ENCODE measurements at regions not wholly inside any gene's neighbourhood (a gene's known extent, or its start where the extent isn't known, plus 50 kb on each side); places are given as distances from the start of the nearest gene placed in this dataset.

- no peak for ATAC-seq
- no peaks in the 10 kb centered on the region for H3K27me3 ChIP-seq (ENCODE audit: control insufficient read depth in 2 of 2, insufficient read depth in 2 of 2, low read length in 2 of 2)
- in situ Hi-C loops (cut with MboI): no loop called here
- H3K9me1 ChIP-seq (ENCODE audit: control insufficient read depth, insufficient read depth, low read length): no peaks in the 10 kb centered on the region
- no peak overlapping the region for H3K4me2 ChIP-seq (ENCODE audit: insufficient read depth, low read length)
- no peak overlapping the region for H2AFZ ChIP-seq (ENCODE audit: low read depth, low read length)
- ChIA-PET POLR2A (interaction anchor here (0.7 kb wide), 1 partner anchor 211 kb away, joined by 3 read pairs; no protein-coding TSS in a partner anchor), CTCF (ENCODE audit: low intra/inter-chr PET ratio) (no interaction called here)
- H3K9me3 ChIP-seq (replicated peaks; ENCODE audit: control insufficient read depth, insufficient read depth, low read depth, low read length): no peaks in the 10 kb centered on the region
- WGBS (ENCODE audit: insufficient coverage, low coverage, missing lambda C conversion rate): 25% methylated on average over 3 of the region's 4 CpGs
- intact Hi-C loops (cut with micrococcal nuclease): no loop called here
- H3K79me2 ChIP-seq (ENCODE audit: control insufficient read depth, insufficient read depth, low read length): no peaks in the 10 kb centered on the region
- no peaks in the 10 kb centered on the region for H4K20me1 ChIP-seq (replicated peaks; ENCODE audit: control insufficient read depth, insufficient read depth, low read length)
- no peaks in the 10 kb centered on the region for H3K36me3 ChIP-seq (ENCODE audit: control insufficient read depth, insufficient read depth, low read length)
- BruUV-seq (replicated peaks): no TSS peak
- H3K4me1 ChIP-seq (replicated peaks in 1 of 2; ENCODE audit: control insufficient read depth in 2 of 2, insufficient read depth in 2 of 2, low read length in 2 of 2): peaks cover 17 to 21% of the 10 kb centered on the region in 2 experiments; a peak in 4 of 5 replicates
- FAIRE-seq: peak; percentile 60
- no peak for TF ChIP-seq ZNF395 (CRISPR knock-in tag; IDR thresholded peaks at IDR 0.05)
- no peak for TF ChIP-seq BMI1 (IDR thresholded peaks at IDR 0.05; ENCODE audit: low read length)
- no peak for TF ChIP-seq GATA2 (CRISPR knock-in tag; IDR thresholded peaks at IDR 0.05)
- TF ChIP-seq FOXK1 (CRISPR knock-in tag; IDR thresholded peaks at IDR 0.05; ENCODE audit: borderline replicate concordance): no peak
- TF ChIP-seq ZNF224 (CRISPR knock-in tag; IDR thresholded peaks at IDR 0.05): no peak
- no peak for TF ChIP-seq SOX6 (IDR thresholded peaks at IDR 0.05)
- TF ChIP-seq PTRF (tag; IDR thresholded peaks at IDR 0.05): no peak
- TF ChIP-seq ARID4B (CRISPR knock-in tag; IDR thresholded peaks at IDR 0.05): no peak
- TF ChIP-seq GATAD2A (IDR thresholded peaks at IDR 0.05): no peak
- TF ChIP-seq MCM3 (IDR thresholded peaks at IDR 0.05): no peak
- no peak for TF ChIP-seq NEUROD1 (IDR thresholded peaks at IDR 0.05; ENCODE audit: borderline replicate concordance, low read depth, low read length, partially characterized antibody)
- no peak for TF ChIP-seq AFF1 (IDR thresholded peaks at IDR 0.05; ENCODE audit: low read depth in 1 of 2, partially characterized antibody in 2 of 2)
- H3K9ac ChIP-seq (ENCODE audit: insufficient read depth in 1 of 2, low read depth in 2 of 2, low read length in 2 of 2): no peak overlapping the region
- H3K4me3 ChIP-seq: no peak overlapping the region
- no peak for DNase-seq (ENCODE audit: extremely low read depth in 1 of 4, low spot score in 3 of 4)
- no peak overlapping the region for H3K27ac ChIP-seq (ENCODE audit: extremely low read depth, low read depth, low read length)
Measured at GRCh38 chrX:39692796-39693195, 405.0 kb downstream of the BCOR start.
